GM10847 (cell line): ENCODE measurements at regions not wholly inside any gene's neighbourhood (a gene's known extent, or its start where the extent isn't known, plus 50 kb on each side); places are given as distances from the start of the nearest gene placed in this dataset.

Experiments
- POLR2A ChIP-seq: IDR thresholded peaks from 2 replicates; pipeline ENCODE4 v1.6.1; 2011; ENCODE audit not compliant: insufficient read length; ENCODE audit errors: extremely low read depth

DNA sequence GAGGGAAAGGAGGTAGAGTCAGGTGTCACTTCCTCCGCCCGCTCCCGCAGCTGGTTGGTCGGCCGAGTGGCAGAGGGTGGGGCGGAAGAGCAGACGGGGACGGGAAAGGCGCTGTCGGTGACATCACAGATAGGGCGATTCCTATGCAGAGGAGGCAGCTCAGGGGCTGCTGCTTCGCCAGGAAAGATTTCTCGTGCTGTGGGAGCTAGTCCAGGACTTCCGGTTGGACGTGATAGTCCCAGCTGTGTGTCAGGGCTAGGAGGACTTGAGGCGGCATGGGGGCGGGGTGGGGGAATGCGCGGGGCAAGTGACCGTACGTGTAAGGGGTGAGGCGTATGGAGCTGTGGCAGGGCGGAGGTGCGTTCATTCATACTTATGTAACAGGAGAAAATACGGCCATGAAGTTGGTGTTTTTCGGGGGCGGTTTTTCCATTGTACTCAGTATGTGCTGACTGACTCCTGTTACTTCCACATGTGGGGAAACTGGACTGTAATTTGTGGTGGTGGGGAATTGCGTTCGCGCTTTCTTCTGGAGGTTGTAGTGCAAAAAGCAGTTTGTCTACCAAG, 60.1 kb upstream of the NBPF8 start:
- TF ChIP-seq POLR2A: peak; percentile 18
